GM21576 (cell line): ENCODE measurements at regions not wholly inside any gene's neighbourhood (a gene's known extent, or its start where the extent isn't known, plus 50 kb on each side); places are given as distances from the start of the nearest gene placed in this dataset.

Experiments used
- ATAC-seq: cut with Tn5 transposase; IDR thresholded peaks from one replicate; pipeline ENCODE4 v1.9.1; 2021; ENCODE audit warnings: mild to moderate bottlenecking, moderate library complexity; ENCODE audit not compliant: unreplicated experiment

DNA sequence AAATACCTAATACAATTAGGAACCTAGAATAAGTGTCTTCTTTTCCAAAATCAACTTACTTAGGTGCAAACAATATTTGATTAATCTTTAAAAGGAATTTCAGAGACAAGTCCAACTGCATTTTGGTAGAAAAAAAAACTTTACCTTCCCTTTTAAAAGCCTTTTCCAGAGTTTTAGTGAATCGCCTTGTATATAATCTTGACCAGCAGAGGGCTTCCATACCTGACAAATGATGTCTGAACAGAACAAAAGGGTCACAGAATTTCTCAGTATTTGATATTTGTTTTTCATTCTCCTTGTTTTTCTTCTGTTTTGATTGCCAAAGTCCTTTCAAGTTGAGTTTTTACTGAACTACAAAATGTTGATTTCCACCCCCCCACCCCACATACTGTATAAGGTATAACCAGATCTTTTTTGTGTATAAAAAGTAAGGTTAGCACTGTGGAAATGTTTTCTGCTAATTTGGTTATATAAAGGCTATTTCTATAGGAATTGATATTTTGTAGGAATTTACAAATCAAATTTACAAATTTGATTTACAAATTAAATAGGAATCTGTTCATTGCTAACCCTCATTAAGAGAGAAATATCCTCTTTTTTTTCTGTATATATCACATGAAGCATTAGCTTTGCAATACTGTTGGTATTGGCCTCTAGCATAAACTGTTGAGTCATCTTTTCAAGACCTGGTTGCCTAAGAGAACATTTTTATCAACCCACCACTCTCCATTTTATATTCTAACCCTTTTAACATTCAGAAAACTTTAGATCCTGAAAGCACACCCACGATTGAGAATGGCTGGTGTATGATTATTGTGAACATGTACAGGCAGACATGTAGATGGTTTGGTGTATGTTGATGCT, 464.1 kb upstream of the RARB start:
- ATAC-seq = no peak

DNA sequence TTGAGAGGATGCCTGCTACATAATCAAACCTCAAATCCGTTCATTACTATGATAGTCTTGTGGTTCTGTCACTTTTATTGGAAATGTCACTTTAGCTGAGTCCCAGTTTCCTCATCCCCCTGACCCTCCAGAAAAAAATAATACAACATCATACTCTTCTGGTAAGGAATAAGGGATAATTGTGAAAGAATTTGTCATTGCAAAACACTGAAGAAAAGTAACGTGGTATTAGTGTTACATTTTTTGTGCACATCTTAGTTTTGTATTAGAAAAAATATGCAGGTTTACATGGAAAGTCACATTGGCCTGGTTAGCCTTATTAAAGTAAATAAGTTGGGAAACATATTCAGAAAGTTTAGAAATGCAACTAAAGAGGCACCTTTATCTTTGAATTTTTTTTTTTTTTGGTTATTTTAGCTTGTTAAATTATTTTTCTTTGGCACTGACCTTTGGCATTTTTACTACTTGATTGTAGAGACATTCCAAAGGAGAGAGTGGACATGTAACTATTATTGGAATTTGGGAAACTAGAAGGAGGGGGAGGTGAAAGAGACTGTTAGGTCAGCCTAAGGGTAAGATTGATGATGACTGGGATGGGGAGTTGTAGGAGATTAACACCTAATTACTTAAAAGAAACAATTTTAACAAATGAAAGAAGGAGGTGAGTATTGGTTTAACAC, 462.2 kb upstream of the RARB start:
- ATAC-seq = no peak

DNA sequence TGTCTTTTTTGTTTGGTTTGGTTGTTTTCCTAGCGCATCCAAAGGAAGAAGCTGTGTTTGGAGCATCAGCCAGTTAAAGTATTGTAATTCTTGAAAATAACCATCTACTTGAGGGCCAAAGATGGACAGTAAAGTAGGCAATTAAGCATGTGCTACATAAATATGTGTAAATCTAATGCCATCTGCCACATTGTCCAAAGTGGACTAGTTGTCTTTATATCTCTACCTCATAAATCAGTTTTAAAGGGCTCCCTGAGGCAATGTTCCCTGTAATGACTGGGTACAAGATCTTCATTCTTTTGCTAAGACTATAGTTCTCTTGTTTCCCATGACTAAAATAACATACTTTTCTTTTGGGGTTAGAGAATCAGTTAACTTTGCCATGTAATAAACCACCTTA, 460.0 kb upstream of the RARB start:
- ATAC-seq = no peak

DNA sequence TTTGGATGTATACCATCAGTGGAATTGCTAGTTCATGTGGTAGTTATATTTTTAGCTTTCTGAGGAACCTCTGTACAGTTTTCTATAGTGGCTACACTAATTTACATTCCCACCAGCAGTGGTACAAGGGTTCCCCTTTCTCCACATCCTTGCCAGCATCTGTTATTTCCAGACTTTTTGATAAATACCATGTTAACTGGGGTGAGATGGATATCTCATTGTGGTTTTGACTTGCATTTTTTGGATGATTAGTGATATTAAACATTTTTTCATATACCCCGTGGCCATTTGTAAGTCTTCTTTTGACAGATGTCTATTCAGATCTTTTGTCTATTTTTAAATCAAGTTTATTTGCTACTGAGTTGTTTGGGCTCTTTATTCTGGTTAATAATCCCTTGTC, 455.6 kb upstream of the RARB start:
- no peak for ATAC-seq

DNA sequence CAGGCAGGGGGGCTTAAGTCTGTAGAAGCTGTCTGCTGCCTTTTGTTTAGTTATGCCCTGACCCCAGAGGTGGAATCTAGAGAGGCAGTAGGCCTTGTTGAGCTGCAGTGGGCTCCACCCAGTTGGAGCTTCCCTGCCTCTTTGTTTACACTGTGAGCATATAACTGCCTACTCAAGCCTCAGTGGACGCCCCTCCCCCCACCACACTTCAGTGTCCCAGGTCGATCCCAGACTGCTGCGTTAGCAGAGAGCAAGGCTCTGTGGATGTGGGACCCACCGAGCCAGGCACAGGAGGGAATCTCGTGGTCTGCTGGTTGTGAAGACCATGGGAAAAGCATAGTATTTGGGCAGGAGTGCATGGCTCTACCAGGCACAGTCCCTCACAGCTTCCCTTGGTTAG, 446.8 kb upstream of the RARB start:
- ATAC-seq = no peak

DNA sequence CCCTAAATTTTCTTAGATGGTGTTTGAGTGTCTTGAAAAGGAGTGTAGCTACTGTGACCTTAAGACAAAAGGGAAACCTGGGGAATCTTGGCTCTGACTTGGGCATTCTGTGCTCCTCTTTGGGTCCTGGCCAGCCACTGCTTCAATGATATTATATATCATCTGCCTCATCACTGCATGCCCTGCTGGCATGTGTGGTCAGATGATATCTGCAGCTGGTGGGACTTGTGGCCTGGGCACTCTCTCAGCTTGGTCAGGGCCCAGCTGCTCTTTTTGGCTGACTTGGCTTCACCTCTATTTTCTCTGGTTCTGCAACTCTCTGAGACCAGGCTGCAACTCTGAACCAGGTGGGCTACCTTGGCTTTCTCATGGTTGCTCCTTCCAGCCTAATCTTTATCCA, 446.1 kb upstream of the RARB start:
- no peak for ATAC-seq

DNA sequence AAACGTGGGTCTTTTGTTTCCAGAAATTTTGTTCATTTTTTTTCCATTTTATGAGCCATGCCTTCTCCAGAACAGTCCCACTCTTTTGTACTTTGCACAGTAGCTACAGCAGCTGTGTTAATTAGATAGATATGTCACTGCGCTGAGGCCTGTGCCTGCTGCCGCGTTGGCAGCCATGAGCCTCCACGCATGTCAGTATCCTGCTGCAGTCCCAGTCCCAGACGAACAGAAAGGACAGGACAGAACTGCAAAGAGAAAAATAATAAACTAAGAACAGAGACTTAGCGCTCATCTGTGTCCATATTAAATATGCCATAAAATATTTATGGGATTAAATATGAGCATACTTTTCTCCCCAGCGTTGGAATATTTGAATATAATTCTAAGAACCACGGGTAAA, 442.4 kb upstream of the RARB start:
- no peak for ATAC-seq

DNA sequence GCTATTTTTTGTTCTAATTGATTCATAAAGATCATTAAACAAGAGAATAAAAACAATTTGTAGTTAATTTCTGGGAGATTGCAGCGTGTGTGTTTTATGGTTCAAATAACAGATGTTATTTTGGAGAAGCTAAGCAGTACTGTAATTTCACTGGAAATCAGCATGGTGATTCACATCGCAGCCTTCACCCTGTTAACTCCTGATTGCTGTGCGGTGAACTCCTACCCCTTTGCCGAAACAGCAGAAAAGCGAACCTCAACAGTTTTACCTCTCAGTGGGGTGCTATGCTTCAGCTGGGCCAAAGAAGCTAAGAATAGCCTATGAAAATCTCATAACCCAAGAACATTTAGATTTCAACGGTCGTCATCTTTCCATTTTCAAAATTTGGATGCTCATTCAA, 441.5 kb upstream of the RARB start:
- ATAC-seq = no peak

DNA sequence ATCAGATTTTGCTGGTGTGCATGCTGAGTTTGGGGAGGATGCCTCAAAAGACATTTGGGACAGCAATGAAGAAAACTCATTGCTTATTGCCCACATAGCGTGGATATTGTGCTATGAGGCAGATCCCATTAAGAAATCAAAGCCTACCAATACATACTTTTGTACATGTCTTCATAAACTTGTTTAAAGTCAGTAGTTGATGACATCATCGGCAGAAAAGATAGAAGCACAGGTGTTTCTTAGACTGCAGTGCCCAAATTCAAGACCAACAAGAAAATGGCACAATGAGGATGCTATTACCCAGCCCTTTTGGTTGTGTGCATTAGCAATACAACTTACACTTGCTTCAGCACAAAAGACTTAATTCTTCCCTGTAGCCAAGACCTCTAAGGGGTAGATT, 428.7 kb upstream of the RARB start:
- ATAC-seq = no peak

DNA sequence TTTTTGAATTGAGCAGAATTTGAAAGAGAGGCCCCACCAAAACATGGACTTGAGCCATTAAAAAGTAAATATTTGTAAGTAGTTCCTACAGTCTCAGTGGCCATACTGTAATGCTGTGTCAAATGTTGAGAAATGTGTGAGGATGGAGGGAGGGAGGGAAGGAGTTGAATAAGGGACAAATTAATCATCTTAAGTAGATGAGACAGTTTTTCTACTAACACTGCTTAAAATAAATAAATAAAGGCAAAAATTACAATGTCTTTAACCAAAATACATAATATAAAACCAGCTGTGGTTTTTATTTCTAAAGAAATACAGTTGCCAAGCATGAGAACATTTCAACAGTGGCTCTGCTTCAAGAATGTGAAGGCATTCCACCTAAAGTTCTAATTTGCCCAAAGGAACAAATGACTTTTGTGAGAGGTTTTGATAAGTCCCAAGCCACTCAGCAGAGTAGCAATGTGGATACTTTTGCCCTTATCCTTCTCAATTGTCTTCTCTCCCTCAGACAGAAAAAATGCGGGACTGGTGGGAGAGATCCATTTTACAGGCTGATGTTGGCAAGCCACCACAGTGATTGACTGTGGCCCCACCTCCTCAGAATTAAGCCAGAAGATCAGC, 427.0 kb upstream of the RARB start:
- ATAC-seq = no peak

DNA sequence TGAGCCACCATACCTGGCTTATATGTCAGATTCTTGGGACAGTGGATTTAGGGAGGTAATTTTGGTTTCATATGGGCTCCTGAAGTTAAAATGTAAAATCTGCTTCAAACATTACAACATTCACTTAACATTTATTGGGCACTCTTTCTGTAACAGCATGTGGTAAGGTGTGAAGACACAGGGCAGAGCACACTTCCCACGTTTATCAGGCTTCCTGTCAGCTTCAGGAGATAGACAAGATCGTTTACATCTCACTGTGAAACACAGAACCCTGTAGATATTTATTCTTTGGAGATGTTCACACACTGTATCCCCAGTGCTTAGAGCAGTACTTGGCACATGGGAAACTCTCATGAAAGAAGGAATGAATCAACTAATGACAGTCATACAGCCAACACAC, 426.0 kb upstream of the RARB start:
- no peak for ATAC-seq

DNA sequence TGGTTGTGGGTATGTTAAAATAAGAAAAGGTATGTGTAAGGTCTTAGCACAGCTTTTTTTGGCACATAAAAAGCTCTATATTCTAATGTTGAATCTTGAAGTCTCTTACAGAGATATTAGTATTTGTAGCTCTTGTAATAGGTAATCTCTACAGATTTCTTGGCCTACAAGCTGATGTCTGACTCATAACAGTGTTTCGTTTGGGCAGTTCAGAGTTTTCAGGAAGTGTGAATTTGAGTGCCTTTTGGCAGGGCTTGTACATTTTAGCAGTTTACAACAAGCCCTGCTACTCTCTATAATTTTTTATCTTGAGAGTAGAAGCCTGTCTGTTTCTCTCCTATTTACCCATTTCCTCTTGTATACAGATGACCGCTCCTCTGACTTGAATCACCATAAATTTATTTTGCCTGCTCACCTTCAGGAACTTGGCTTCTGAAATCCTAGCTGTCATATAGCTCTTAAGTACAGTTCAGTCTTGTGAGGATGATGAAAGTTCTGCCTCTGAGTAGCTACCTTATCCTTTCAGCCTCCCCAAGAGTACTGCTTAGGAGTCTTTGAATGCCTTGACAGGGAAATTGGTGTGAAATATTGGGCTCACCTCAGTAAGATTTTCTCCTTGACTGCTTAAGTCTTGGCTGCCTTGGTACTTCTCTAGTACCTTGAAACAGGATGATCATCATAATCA, 419.9 kb upstream of the RARB start:
- ATAC-seq = peak; percentile 98

DNA sequence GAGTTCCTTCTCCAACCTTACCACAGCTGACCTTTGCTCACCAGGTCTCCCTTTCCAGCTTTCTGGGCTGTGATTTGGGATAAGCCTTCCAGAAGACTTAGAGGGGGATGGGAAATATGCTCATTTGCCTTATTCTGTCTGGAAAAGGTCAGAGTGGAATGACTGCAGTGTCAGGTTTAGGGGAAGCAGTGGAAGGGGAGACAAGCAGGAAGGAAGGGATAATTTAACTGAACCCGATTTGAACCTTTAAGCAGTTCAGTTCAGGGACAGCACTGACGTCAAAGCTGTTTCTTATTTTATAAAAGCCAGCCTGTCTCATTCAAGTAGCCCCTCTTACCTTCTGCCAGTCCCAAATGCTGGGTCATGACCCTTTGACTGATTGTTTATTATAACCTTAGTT, 418.4 kb upstream of the RARB start:
- ATAC-seq = no peak

DNA sequence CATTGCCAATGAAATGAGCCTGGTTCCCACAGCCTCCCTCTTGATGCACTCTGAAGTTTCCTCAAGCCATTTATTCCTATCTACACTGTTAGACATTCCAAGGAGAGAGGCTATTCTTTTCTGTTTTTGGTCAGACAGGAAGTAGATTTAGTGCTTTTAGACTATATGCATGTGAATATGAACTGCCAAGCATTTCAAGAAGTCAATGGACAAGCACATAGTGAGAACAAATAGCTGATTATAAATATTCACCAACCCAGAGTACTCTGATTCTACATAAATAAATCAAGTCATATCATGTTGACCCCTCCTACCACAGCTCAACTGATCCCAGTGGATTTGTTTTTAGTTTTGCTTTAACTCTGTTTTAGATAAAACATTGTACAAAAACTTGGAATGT, 412.5 kb upstream of the RARB start:
- ATAC-seq = no peak

DNA sequence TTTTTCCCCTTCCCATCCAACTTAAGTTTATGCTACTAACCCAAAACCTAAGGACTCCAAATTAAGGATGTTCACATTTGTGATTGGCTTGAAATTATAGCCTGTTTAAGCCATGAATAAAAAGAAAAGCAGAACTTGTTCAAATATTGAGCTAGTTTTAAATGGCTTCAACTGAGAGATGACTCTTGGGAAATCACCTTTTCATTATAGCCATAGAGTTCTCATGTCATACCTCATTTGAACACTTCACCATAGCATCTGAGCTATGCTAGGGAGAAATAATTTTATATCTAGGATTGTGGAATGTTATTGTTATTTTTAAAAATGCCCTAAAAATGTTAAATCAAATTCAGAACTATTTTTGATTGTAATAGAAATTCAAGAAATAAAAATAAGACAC, 409.2 kb upstream of the RARB start:
- ATAC-seq = no peak

DNA sequence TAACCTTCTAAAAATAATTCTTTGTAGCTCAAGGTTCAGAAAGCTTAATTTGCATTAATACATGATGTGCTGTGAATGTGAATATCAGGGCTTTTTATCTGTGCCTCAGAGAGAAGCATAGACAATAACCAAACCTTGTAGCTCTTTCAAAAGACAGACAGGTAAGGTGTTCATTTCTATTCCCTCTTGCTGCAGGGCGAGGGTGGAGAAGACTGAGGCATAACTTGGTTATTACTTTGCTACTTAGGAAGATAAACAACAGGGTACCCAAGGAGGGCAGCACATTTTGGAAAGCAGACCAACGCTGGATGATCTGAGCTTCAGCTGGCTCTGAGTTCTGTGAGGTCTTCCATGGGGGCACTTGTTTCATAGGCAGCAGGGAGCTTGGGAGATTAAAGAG, 408.6 kb upstream of the RARB start:
- no peak for ATAC-seq

DNA sequence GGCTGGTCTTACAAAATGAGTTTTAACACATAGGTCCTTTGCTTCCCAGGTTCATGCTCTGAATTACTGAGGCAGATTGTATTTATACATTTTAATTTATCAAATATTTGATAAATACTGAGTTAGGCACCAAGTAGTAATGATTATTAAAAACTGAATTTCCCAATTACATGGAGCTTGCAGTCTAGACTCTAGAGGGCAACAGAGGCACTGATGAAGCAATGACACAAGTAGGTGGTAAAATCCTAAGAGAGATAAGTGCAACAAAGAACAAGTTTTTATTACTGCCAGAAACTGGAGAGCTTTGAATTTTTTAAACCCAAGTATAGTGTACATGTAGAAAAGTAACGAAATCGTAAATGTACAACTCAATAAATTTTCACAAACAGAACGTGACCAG, 406.2 kb upstream of the RARB start:
- ATAC-seq = no peak

DNA sequence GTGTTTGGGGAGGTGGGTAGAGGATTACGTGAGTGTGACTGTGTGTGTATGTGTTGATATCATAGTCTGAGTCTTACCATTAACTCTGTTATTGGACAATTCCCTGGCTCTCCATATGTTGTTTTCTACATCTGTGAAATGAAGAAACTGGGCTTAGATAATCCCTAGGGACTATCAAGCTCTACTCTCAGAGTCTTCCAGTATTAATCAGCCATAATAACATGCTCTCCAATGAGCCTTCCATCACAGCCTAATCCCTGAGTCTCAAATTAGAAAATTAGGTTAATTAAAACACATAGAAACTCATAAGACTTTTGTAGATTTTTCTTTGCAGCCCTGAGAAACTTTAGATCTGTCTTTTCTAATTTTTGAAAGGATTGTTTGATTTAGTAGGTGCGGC, 404.2 kb upstream of the RARB start:
- ATAC-seq = no peak

DNA sequence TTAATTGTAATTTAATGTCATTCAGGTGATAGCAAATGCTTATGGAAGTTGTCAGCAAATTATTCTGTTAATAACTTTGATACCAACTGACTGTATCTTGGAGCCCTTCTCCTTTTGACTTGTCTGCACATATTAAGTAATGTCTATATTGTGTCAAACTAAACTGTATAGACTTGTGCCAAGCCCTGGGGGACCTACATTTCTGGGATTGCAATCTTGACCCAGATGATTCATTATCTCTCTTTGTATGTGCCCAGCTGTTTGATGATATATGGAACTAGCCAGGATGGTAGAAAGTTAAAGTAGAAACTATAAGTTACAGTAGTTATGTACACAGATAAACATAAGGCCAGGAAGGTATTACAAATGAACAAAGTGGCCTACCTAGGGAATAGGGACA, 402.8 kb upstream of the RARB start:
- no peak for ATAC-seq

DNA sequence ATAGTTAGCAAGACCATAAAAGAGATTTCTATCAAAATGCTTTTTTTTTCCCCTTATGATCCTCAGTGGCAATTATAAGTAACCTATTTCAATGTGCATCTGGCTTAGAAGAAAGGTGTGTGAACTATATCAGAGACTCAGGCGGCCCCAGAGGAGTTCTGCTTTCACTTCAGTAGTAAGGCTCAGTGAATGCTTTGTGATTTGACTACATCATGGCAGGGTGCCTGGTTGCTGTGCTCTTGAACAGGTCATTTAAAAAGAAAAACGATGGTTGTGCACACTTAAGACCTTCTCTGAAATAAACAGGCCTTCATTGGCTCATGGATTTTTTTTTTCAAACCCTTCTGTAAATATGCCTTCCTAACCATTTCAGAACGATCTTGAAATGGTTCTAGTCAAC, 400.4 kb upstream of the RARB start:
- no peak for ATAC-seq

DNA sequence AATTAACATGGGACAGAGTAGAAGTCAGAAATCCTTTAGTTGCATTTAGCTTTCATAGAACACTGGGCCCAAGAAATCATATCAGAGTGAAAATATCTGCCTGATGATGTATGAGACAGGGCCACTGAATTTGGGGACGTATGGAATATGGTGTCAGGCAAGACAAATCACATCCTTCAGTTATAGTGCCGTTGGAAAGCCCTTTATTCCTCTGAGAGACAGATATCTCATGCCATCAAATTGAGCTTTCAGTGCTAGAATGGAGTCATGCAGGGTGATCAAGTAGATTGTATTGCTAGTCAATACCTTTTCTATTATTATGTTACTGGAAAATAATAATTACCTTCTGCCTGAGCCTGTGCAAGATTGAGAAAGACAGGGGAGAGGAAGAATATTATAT, 398.2 kb upstream of the RARB start:
- no peak for ATAC-seq

DNA sequence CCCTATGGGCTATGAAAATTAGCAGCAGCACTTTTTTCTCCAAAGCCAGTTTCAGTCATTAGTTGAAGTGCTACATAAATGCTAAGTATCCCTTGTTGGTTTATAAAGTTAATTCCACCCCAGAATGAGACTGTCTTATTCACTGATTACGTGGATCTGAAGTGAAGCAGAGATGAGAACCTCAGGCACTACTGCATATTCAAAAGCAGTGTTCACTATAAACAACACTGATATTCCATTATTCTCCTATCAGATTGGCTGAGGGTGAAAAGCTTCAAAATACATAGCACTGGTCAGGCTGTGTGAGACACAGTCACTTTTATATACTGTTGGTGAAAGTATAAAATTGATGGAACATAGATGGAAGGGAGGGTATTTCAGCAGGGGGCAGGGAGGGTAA, 395.7 kb upstream of the RARB start:
- no peak for ATAC-seq
